Neural cell (in vitro differentiated cells): ENCODE measurements at regions not wholly inside any gene's neighbourhood (a gene's known extent, or its start where the extent isn't known, plus 50 kb on each side); places are given as distances from the start of the nearest gene placed in this dataset.
"Not testable (repeated sequence)": the region's sequence is repeated elsewhere in the genome, so short reads cannot be mapped to it uniquely, and the experiment has no call there.

ENCODE experiments used
- H2AFZ ChIP-seq: fragments of 200-600, 300-800 bp; sonication (generic), shearing (Covaris generic); 2 replicates; pipeline ENCODE4 v1.6.0; 2014; ENCODE audit warnings: low read depth, mild to moderate bottlenecking, antibody characterized with exemption, low read length, moderate library complexity
- H3F3A ChIP-seq: fragments of 200-600 bp; shearing (Covaris generic); 2 replicates; pipeline ENCODE4 v1.6.1; 2016; ENCODE audit warnings: mild to moderate bottlenecking, moderate library complexity, mixed read lengths, antibody characterized with exemption, low read length; ENCODE audit not compliant: insufficient read depth, poor library complexity, severe bottlenecking
- H3K27ac ChIP-seq: fragments of 200-600, 300-800 bp; sonication (generic), shearing (Covaris generic); 2 replicates; pipeline ENCODE4 v1.5.1; 2014; ENCODE audit warnings: mild to moderate bottlenecking, low read length, moderate library complexity
- H3K27me3 ChIP-seq: fragments of 300-800, 200-600 bp; sonication (generic), shearing (Covaris generic); 2 replicates; pipeline ENCODE4 v1.6.0; 2014; ENCODE audit warnings: mild to moderate bottlenecking, low read depth, low read length, moderate library complexity; ENCODE audit not compliant: insufficient read depth
- H3K36me3 ChIP-seq: fragments of 300-800, 200-600 bp; sonication (generic), shearing (Covaris generic); 2 replicates; pipeline ENCODE4 v1.5.1; 2014; ENCODE audit warnings: mild to moderate bottlenecking, antibody characterized with exemption, low read length, moderate library complexity; ENCODE audit not compliant: insufficient read depth
- H3K4me2 ChIP-seq: fragments of 300-800, 200-600 bp; sonication (generic), shearing (Covaris generic); 2 replicates; pipeline ENCODE4 v1.6.0; 2014; ENCODE audit warnings: mild to moderate bottlenecking, low read length
- H3K4me3 ChIP-seq: fragments of 300-800, 200-600 bp; sonication (generic), shearing (Covaris generic); 2 replicates; pipeline ENCODE4 v1.5.1; 2014; ENCODE audit warnings: mild to moderate bottlenecking, low read length, moderate library complexity
- H3K79me2 ChIP-seq: fragments of 200-600 bp; shearing (Covaris generic); replicated peaks from 2 replicates; pipeline ENCODE4 v1.6.0; 2014; ENCODE audit warnings: mild to moderate bottlenecking, low read length, moderate library complexity; ENCODE audit not compliant: insufficient read depth
- H3K9ac ChIP-seq: fragments of 300-800, 200-600 bp; sonication (generic), shearing (Covaris generic); 2 replicates; pipeline ENCODE4 v1.6.1; 2016; ENCODE audit warnings: mild to moderate bottlenecking, low read length, mixed read lengths
- H3K9me2 ChIP-seq: fragments of 200-600 bp; shearing (Covaris generic); 2 replicates; pipeline ENCODE4 v1.6.1; 2016; ENCODE audit warnings: mild to moderate bottlenecking, low read length, mixed read lengths; ENCODE audit not compliant: insufficient read depth
- H3K9me3 ChIP-seq: fragments of 200-600, 300-800 bp; sonication (generic), shearing (Covaris generic); 2 replicates; pipeline ENCODE4 v1.6.1; 2016; ENCODE audit warnings: mild to moderate bottlenecking, mixed run types, low read length, moderate library complexity, mixed read lengths
- H4K20me1 ChIP-seq: fragments of 200-600 bp; shearing (Covaris generic); 2 replicates; pipeline ENCODE4 v1.6.1; 2016; ENCODE audit warnings: mild to moderate bottlenecking, mixed run types; ENCODE audit not compliant: insufficient read depth
- EP300 ChIP-seq: fragments of 450-650 bp; conservative IDR thresholded peaks from 2 replicates; pipeline ENCODE4 v1.6.1; 2014; ENCODE audit warnings: antibody characterized with exemption, mild to moderate bottlenecking, moderate library complexity; ENCODE audit not compliant: poor library complexity, severe bottlenecking
- EZH2 ChIP-seq: fragments of 200-600, 300-800 bp; shearing (Covaris generic), sonication (generic); IDR thresholded peaks from 2 replicates; pipeline ENCODE4 v1.6.1; 2014; ENCODE audit warnings: antibody characterized with exemption, low read length, borderline replicate concordance, mild to moderate bottlenecking; ENCODE audit not compliant: insufficient read depth, poor library complexity, severe bottlenecking
- MXI1 ChIP-seq: fragments of 450-650 bp; conservative IDR thresholded peaks from 2 replicates; pipeline ENCODE4 v1.6.1; 2014; ENCODE audit warnings: antibody characterized with exemption, mild to moderate bottlenecking; ENCODE audit not compliant: poor library complexity, severe bottlenecking
- POLR2AphosphoS5 ChIP-seq: IDR thresholded peaks from 2 replicates; pipeline ENCODE4 v1.6.1; 2012
- RAD21 ChIP-seq: fragments of 450-650 bp; conservative IDR thresholded peaks from 2 replicates; pipeline ENCODE4 v1.6.1; 2014; ENCODE audit warnings: antibody characterized with exemption, mild to moderate bottlenecking, moderate library complexity
- REST ChIP-seq: IDR thresholded peaks from 2 replicates; pipeline ENCODE4 v1.6.1; 2012; ENCODE audit warnings: borderline replicate concordance
- SMC3 ChIP-seq: fragments of 450-650 bp; conservative IDR thresholded peaks from 2 replicates; pipeline ENCODE4 v1.6.1; 2014; ENCODE audit warnings: antibody characterized with exemption, mild to moderate bottlenecking, moderate library complexity; ENCODE audit not compliant: poor library complexity
- TAF1 ChIP-seq: IDR thresholded peaks from 2 replicates; pipeline ENCODE4 v1.6.1; 2012; ENCODE audit warnings: low read depth
- TF ChIP-seq, protein P1 (sequence below): fragments of 450-650 bp; IDR thresholded peaks from 2 replicates; pipeline ENCODE4 v1.5.1; 2014; ENCODE audit warnings: antibody characterized with exemption, mild to moderate bottlenecking, moderate library complexity; ENCODE audit not compliant: poor library complexity, severe bottlenecking

GRCh38 chr12:14225064-14225463 lies 140.4 kb upstream of the ATF7IP start:
- no peaks in the 10 kb centered on the region for H4K20me1 ChIP-seq
- no peaks in the 10 kb centered on the region for H3K9me2 ChIP-seq
- H3K9me3 ChIP-seq, result no peaks in the 10 kb centered on the region
- H3K4me2 ChIP-seq, result no peak overlapping the region
- H3K9ac ChIP-seq, result no peak overlapping the region
- no peak overlapping the region for H3K4me3 ChIP-seq
- H3K79me2 ChIP-seq, result no peaks in the 10 kb centered on the region
- TF ChIP-seq EZH2 (no peak), MXI1 (no peak), EP300 (no peak), SMC3 (no peak), TAF1 (no peak), POLR2AphosphoS5 (no peak), REST (no peak), RAD21 (no peak)
- TF ChIP-seq, protein P1, sequence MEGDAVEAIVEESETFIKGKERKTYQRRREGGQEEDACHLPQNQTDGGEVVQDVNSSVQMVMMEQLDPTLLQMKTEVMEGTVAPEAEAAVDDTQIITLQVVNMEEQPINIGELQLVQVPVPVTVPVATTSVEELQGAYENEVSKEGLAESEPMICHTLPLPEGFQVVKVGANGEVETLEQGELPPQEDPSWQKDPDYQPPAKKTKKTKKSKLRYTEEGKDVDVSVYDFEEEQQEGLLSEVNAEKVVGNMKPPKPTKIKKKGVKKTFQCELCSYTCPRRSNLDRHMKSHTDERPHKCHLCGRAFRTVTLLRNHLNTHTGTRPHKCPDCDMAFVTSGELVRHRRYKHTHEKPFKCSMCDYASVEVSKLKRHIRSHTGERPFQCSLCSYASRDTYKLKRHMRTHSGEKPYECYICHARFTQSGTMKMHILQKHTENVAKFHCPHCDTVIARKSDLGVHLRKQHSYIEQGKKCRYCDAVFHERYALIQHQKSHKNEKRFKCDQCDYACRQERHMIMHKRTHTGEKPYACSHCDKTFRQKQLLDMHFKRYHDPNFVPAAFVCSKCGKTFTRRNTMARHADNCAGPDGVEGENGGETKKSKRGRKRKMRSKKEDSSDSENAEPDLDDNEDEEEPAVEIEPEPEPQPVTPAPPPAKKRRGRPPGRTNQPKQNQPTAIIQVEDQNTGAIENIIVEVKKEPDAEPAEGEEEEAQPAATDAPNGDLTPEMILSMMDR, result no peak
- no peaks in the 10 kb centered on the region for H3K36me3 ChIP-seq
- H3K27ac ChIP-seq, result no peak overlapping the region
- no peaks in the 10 kb centered on the region for H3F3A ChIP-seq
- H3K27me3 ChIP-seq, result no peaks in the 10 kb centered on the region
- no peak overlapping the region for H2AFZ ChIP-seq

DNA sequence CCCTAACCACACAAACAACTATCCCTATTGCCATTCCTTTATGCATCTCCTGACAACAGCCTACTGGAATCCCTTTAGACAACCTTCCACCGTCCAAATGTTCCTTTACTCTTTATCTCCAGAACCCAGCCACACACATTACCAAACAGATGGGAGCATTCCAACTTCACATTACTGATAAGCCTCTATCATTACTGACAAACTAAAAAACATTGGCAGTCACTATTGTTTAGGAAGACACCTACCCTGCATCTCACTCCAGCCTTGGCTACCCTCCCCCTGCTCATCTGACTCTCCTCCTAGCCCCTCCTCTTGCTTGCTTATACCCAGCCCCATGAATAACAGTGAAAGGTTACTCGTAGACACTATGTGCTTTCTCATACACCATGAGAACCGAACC lies 130.3 kb upstream of the ATF7IP start:
- H3K79me2 ChIP-seq, H3K4me3 ChIP-seq, H3K27me3 ChIP-seq, H3K4me2 ChIP-seq, H3K27ac ChIP-seq, H3F3A ChIP-seq, H4K20me1 ChIP-seq, H3K9me2 ChIP-seq, H3K9ac ChIP-seq, H3K36me3 ChIP-seq, H3K9me3 ChIP-seq, H2AFZ ChIP-seq: not testable (repeated sequence)

- not testable (repeated sequence) for H3K9me3 ChIP-seq, H3K79me2 ChIP-seq, H3K27me3 ChIP-seq, H3K4me3 ChIP-seq, H3K4me2 ChIP-seq, H3F3A ChIP-seq, H2AFZ ChIP-seq, H3K9me2 ChIP-seq, H3K36me3 ChIP-seq, H3K27ac ChIP-seq, H3K9ac ChIP-seq, H4K20me1 ChIP-seq
Measured at GRCh38 chr12:14236641-14237040, 128.8 kb upstream of the ATF7IP start.
